ENCODE measurements at regions not wholly inside any gene's neighbourhood (a gene's known extent, or its start where the extent isn't known, plus 50 kb on each side); places are given as distances from the start of the nearest gene placed in this dataset.

DNA sequence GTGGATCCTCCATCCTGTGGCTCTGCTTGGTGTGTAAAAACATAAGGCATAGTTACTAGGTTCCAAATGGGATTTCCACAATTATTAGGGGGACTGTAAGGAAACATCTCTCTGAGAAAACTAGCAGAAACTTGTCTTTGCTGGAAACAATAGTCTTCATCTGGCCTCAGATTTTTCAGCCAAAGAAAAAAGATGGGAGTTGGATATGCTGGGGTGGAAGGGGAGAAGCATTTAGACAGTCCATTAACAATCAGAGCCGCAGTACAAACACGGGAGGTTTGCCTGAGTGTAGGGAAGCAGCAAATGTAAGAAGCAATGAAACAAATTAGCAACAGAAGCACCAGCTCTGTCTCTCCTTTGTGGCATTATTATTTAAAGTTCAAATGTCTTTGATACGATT is 402.7 kb upstream of the ZNF608 start:
- no peak for DNase-seq

DNA sequence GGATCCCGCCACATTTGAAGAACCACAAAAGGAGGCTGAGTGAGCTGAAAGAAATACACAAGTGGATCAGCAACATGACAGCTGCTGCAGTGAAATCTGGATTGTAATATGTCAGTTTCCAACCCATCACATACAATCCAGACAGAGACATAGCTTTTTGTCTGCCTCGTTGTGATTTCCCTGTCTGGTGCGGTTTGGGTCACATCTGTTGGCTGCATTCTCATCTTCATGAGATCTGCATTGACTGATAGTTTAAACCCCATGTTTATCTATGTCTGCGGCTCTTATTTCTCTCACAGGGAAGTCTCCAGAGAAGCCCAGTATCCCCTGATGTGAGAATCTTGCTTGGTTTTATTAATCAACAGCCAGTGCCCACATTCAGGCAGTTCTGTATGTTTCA is 403.1 kb upstream of the ZNF608 start:
- no peak for DNase-seq

GRCh38 chr5:125150041-125150669 is 403.7 kb upstream of the ZNF608 start:
- no peak for DNase-seq

DNA sequence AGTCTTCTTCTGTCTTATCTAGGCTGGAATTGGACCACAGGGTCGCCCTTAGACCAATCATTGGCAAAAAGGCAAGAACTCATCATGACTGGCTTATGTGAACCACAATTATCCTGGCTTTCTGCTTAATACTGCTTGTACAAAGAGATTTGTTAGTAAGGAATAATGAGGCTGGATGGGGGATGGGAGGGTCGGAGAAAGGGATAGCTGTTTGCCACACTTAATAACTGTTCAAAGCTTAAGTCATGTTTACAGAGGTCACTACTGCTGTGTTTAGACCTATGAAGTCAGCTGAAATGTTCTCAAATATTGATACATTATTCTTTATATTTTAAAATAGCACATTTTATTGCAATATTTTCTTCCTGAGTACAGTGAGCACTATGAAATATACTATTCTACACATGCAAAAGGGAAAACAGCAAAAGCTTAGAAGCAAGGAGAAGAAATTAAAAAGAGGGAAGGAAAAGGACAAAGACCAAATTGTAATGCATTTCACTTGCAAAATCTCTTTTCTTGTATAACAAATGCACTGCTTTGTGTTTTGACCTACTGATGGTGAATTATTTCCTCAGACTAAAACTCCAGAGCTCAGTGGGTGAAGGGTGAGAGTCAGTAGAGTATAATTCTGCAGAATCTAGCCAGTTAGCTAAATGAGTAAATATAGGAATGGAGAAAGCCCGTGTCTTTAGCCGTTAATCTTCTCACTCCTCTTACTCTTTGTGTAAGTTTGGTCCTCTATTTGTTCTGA is 404.9 kb upstream of the ZNF608 start:
- no peak for DNase-seq

GRCh38 chr5:125152044-125152443 is 405.6 kb upstream of the ZNF608 start:
- DNase-seq: peak; percentile 11

- DNase-seq: no peak
Observed at GRCh38 chr5:125152461-125153189, 406.2 kb upstream of the ZNF608 start.

DNA sequence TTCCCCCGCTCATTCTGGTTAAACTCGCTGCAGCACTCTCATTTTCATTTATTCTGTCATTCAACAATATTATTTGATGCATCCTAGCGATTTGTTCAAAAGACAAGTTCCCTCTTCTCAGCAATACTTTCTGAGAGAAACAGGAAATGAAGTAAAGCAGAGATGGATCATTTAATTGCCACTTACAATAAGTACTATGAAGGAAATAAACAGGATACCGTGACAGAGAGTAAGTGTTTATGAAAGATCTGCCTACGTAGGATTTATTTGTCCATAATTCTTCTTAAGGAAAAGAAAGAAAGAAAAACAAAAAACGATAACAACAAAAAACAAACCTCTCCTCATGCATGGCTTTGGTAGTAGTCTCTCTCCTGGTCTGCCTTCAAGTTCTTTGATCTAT is 406.8 kb upstream of the ZNF608 start:
- no peak for DNase-seq

DNA sequence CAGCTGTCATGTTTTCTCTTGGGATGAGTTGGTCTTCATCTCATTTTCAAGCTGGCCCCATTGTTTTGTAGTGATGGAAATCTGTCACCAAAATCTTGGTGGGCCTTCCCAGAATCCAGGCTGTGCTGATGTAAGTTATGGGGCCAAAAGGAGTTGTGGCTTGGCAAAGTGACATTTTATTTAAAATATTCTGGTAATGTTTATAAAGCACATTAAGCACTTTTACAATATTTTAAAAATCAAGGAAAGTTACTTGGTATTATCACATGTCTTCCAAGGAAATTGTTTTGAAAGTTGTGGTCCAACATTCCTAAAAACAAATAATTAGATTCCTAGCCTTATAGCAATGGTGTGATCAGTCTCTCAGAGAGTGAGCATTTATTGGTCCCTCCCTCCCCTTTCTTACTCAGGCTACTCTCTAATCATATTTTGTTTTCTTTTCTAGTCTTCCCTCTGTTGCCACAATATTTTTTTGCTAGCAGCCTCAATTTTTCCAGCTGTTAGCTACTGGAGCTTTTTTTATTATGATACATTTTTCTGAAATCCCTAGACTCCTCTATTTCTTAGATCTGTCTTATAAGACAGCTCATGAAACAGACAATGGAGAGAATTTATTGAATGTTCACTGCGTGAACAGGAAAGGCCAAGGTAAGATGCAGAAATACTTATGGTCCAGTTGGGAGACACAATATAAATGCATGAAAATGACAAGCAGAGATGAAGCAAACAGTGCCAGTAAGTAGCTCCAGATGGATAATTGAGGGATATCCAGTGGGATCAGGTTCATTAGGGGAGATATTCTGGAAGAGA is 408.1 kb upstream of the ZNF608 start:
- DNase-seq: no peak

DNA sequence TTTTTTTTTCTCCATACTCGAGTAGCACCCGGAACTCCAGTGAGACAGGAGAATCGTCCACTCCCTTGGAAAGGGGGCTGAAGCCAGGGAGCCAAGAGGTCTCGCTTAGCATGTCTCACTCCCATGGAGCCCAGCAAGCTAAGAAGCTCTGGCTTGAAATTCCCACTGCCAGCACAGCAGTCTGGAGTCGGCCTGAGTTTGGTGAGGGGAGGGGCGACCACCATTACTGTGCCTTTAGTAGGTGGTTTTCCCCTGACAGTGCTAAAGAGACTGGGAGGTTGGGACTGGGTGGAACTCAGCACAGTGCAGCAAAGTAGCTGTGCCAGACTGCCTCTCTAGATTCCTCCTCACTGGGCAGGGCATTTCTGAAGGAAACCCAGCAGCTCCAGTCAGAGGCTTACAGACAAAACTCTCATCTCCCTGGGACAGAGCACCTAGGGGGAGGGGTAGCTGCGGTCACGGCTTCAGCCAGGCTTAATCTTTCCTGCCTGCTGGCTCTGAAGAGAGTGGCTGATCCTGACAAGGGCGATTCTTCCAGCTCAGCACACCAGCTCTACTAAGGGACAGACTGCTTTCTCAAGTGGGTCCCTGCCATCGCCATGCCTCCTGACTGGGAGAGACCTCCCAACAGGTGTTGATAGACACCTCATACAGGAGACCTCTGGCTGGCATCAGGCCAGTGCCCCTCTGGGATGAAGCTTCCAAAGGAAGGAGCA is 414.5 kb upstream of the ZNF608 start:
- no peak for DNase-seq

DNA sequence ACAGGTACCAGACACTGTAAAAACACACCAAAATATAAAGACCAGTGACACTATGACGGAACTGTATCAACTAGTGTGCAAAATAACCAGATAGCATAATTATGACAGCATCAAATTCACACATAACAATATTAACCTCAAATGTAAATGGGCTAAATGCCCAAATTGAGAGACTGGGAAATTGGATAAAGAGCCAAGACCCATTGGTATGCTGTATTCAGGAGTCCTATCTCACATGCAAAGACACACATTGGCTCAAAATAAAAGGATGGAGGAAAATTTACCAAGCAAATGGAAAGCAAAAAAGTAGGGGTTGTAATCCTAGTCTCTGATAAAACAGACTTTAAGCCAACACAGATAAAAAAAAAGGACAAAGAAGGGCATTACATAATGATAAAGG is 416.3 kb upstream of the ZNF608 start:
- no peak for DNase-seq

DNA sequence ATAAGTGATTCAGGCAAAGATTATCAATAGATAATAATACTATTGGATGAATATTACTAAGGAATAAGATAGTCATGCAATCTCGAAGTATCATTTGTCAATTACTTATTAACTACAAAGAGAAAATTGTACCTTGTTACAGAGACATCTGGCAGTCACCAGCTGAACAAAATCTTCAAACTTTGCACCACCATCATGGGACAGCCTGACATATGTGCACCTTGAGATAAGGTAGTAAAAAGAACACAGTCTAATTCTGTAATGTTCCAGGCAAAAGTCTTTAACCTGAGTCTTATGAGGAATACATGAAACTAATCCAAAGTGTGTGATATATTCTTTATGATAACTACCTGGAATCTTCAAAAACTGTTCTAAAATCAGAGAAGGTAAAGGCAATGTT is 423.0 kb upstream of the ZNF608 start:
- DNase-seq: no peak

DNA sequence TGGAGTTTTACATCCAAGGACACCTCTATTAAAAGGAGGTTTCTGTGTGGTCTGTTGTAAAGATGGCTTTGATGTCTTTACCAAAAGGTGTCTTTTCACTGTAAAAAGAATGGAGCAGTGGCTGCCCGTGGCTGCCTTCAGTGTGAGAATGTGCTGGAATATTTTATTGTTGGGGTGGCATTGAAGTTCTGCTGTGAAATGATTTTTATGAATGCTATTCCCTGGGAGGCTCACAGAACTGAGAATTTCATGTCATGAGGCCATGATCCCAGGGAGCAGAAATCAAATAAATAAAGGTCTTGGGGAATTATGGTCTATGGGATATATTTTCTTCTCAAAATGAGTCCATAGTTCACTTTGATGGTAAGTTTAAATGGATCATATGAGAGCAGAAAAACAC is 425.2 kb upstream of the ZNF608 start:
- DNase-seq: no peak

DNA sequence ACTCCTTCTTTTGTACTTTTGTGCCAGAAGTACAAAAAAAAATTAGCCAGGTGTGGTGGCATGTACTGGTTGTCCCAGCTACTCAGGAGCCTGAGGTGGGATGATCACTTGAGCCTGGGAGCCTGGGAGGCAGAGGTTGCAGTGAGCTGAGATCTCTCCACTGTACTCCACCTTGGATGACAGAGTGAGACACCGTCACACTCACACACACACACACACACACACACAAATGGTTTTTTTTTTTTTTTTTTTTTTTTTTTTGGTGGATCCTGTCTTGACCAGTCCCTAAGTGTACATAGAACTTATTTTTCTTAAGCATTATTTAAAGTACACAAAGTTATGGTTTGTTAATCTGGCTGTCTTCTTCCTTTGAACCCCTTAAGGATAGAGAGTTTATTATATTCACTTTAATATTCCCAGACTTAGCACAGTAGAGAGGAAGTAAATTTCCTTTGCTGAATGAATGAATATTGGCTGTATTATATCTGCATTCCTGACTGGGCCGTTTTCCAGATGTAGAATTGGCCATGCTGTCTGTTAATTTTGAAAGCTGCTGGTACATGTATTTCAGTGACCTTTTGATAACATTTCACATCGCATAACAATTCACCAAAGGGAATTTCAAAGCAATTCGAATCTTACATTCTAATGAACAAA is 429.0 kb upstream of the ZNF608 start:
- DNase-seq: no peak

- no peak for DNase-seq
Observed at GRCh38 chr5:125176005-125176390, 429.6 kb upstream of the ZNF608 start.

GRCh38 chr5:125177340-125177739 is 430.9 kb upstream of the ZNF608 start:
- no peak for DNase-seq

DNA sequence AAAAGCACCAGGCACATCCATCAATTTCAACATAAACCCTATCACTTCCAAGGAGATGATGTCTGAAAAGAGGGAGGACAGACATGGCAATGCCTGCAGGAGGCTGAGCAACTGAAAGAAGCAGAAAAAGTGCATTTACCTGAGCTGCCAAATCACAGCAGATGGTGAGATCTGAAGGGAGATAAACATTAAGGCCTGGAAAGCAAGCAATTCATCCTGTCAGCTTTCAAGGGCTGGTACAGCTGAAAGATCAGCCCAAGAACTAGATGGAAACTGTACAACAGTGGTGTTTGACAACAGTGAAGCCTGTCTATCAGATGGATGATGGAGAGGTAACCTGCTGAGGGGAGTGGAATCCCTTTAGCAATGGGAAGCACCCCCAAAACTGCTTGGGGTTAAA is 433.2 kb upstream of the ZNF608 start:
- DNase-seq: no peak

- DNase-seq: no peak
Observed at GRCh38 chr5:125180231-125180829, 433.9 kb upstream of the ZNF608 start.

DNA sequence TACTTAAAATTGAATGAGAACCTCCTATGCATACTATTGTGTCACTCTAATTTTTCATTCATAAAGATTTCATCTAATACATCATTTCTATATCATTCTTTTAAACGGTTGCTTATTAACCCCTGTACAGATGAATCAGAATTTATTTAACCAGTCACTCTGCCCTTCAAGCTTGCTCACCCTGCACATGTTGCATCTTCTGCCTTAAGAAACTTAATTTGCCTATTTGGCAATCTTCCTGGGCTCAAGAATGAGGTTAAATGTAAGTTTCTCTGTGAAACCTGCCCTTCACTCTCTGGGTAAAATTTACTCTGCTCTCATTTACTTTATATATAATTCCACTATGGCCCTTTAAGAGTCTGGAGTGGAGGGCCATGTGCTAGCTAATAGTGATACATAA is 434.7 kb upstream of the ZNF608 start:
- DNase-seq: no peak

- no peak for DNase-seq
Observed at GRCh38 chr5:125181955-125182354, 435.5 kb upstream of the ZNF608 start.

DNA sequence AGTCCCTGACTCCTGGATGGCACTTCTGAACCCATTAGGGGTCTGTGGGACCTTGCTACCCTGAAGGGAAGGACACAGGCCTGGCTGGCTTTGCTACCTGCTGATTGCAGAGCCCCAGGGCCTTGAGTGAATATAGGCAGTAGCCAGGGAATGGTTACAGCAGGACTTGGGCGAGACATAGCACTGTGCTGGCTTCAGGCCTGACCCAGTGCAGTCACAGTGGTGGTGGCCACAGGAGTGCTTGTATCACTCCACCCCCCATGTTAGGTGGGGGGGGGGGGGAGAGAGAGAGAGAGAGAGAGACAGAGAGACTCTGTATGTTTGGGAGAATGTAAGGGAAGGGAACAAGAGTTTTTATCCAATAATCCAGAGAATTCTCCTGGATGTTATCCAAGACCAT is 439.3 kb upstream of the ZNF608 start:
- DNase-seq: no peak

- DNase-seq: no peak
Observed at GRCh38 chr5:125186911-125187375, 440.5 kb upstream of the ZNF608 start.

DNA sequence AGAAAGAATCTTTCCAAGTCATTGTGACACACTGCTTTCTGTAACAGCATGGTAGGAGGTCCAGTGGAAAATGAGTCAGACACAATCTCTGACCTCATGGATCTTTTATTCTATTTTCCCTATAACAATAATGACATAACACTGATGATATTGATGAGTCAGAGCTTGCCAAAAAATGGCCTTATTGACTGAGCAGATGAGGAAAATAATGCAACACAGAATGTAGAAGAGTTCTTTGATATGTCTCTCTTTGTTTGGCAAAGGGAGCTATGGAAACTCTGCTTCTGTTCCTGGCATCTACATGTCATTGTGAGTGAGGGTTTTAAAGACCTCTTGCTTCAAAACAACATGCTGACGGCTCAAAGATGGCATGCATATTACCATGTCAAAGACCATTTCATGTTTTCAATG is 443.1 kb upstream of the ZNF608 start:
- DNase-seq: no peak
